Renal cortex interstitium (tissue), 11 donors: ENCODE measurements at regions not wholly inside any gene's neighbourhood (a gene's known extent, or its start where the extent isn't known, plus 50 kb on each side); places are given as distances from the start of the nearest gene placed in this dataset.

ENCODE experiments used
- DNase-seq, 11 donors: peaks; one replicate each; pipeline ENCODE4 v3.0.0-alpha.2; 2013; ENCODE audit warnings: low read depth in 9 of 11, low spot score in 4 of 11; ENCODE audit errors: extremely low read depth in 1 of 11

DNA sequence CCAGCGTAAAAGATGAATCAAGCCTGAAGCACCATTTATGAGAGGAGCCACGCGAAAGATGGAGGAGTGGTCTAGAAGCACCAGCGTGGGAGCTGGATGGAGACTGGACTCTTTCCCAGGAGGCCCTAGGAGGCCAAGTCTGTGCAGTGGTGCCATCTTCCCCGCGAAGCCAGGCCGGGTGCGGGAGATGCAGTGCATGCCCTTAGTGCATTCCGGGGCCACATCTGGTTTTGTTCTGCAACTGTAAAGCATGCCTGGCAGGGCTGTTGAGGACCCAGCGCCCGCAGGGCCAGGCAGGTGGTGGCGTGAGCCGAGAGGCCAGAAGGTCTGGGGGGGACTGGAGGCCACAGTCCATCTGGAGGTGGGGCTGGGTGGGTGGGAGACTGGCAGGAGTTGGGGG is 78.6 kb upstream of the ADRA2C start:
- no peak for DNase-seq

- no peak for DNase-seq
Measured at GRCh38 chr4:3686753-3687152, 79.4 kb upstream of the ADRA2C start.

DNA sequence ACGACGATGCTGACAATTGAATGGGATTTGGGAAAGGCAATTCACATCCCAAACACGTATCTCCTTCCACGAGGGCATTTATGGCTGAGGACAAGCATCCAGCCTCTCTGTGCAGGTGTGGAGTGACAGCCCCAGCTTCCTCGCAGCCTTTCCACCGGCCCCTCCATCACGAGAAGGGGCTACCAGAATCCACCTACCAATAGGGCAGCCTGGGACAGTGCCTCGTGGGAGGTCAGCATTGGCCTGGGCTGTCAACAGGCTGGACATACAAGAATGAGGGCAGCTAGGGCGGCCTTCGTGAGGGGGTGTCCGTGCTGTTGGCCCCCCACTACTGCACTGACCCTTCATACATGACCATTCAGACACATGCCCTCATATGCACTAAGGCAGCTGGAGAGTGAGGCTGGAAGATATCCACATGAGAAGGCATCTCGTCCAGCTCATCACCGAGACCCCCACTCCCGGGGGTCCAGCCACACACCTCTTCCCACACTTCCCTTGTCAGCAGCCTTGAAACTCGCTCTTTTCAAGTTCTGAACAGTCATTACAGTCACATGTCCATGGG is 81.0 kb upstream of the ADRA2C start:
- no peak for DNase-seq

GRCh38 chr4:3684546-3684945 is 81.6 kb upstream of the ADRA2C start:
- no peak for DNase-seq

- no peak for DNase-seq
Measured at GRCh38 chr4:3683744-3684421, 82.3 kb upstream of the ADRA2C start.

DNA sequence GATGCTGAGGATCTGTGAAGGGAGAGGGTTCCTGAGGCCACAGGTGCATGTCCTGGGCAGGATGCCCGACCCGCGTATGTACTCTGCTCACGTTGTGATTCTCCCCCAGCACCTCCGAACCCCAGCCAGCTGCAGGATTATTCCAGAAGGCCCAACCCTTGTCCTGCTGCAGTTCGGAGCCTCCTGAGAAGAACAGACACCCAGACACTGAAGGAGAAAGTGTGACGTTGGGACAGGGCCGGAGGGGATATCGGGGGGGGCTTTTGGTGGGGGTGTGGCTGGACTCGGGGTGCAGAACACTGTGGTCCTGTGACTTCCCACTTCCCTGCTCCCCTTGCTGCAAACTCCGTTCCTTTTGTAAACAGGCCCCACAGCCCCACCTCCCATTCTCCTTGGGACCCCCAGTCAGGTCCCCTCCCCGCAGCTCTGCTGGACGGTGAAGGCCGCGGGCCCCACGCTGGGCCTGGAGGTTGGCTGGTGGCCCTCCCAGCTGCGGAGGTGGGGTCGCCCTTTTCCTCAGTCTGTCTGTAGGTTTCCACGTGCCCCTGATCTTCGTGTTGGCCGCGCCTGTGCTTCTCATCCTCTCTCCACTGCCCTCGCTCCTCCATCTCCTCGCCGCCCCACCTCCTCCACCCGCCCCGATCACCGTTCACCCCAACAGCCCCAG is 83.0 kb upstream of the ADRA2C start:
- DNase-seq: no peak

- DNase-seq: no peak
Measured at GRCh38 chr4:3682236-3683076, 83.7 kb upstream of the ADRA2C start.

GRCh38 chr4:3681191-3681590 is 85.0 kb upstream of the ADRA2C start:
- DNase-seq: no peak

- DNase-seq: no peak
Measured at GRCh38 chr4:3680656-3681055, 85.5 kb upstream of the ADRA2C start.

DNA sequence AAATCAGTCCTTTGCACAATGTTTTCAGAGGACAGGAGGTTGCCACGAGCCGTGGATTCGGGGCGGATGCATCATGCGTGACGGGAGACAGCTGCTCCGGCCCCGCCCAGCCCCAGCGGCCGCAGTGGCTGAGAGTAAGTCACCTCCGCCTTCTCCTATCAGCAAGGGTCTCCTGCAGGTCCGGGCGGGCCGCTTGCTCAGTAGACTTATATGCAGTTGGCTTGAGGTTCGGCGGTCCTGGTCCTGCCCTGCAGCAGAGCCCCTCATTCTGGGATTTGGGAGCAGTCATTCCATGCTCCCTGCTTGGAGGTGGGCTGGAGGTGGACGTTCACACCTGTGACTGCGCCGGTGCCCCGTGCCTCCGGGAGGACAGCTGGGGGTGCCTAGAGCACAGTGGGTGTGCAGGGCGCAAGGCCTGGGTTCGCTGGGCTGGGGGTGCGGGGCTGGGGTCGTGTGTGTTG is 86.3 kb upstream of the ADRA2C start:
- no peak for DNase-seq

GRCh38 chr4:3679071-3679825 is 86.9 kb upstream of the ADRA2C start:
- no peak for DNase-seq

- DNase-seq: no peak
Measured at GRCh38 chr4:3677748-3678070, 88.5 kb upstream of the ADRA2C start.

DNA sequence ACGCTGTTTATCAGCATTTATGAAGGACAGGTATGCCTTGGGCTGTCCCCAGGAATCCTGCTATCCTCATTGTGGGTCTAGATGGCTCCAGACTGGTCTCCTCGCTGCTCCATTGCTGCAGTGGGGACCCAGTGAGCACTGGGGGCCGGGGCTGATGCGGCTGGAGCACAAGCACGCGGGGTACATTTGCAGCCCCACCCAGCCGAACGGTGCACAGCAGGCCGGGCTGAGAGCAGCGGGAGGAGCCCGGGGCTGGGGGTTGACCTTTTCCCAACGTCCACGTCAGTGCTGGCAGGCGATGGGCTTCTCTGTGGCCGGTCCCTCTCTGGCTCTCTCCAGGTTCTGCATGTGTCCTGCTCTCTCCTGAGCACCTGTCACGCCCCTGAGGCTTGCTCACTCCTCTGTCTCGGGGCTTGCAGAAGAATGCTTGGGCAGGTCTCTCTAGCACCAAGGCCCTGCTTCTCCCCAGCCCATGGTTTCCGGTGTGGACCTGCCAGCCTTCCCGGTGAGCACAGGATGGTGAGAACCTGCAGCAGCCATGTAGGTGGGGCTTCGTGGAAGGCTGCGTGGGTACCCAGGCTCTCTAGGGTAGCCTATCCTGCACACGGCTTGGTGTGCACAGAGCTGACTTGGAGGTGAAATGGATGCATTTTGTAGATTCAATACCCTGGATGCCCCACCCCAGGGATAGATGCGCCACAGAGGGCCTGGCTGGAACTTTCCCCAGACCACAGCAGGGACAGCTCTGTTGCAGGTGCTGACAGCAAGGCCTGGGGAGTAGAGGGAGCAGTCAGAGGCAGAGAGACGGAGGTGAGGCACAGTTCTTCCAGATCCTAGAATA is 89.1 kb upstream of the ADRA2C start:
- no peak for DNase-seq

DNA sequence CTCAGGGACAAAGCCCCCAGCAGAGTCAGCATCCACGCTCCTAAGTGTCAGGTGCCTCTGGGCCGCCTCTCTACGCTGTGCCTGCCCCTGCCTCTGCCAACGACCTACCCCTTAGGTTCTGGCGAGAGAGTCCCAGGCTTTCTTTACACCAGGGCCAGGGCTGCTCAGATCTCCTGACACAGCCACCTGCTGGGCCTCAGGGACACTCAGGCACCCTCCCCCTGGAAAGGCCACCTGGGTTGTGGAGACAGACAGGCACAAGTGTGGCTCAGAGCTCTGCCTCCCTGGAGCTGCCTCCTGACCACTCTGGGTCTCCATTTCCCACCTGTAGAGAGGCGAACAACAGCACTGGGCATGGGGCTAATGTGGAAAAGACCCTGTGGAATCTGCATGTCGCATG is 90.0 kb upstream of the ADRA2C start:
- no peak for DNase-seq

- no peak for DNase-seq
Measured at GRCh38 chr4:3675251-3676115, 90.7 kb upstream of the ADRA2C start.

DNA sequence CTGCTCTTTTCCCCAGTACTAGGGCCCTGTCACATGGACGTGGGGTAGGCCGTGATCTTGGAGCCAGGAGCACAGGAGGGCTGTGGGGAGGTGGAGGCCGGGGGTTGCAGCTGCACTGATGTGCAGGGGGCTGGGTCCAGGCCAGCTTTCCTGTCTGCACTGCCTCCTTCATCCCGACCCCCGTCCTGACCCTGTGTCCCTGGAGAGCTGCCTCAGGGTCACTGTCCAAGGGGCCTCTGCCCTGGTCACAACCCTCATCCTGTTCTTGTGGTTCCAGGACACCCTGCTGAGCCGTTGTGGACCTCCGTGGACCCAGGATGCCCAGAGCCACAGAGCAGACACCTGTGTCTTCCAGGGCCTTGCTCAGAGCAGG is 91.7 kb upstream of the ADRA2C start:
- DNase-seq: no peak

DNA sequence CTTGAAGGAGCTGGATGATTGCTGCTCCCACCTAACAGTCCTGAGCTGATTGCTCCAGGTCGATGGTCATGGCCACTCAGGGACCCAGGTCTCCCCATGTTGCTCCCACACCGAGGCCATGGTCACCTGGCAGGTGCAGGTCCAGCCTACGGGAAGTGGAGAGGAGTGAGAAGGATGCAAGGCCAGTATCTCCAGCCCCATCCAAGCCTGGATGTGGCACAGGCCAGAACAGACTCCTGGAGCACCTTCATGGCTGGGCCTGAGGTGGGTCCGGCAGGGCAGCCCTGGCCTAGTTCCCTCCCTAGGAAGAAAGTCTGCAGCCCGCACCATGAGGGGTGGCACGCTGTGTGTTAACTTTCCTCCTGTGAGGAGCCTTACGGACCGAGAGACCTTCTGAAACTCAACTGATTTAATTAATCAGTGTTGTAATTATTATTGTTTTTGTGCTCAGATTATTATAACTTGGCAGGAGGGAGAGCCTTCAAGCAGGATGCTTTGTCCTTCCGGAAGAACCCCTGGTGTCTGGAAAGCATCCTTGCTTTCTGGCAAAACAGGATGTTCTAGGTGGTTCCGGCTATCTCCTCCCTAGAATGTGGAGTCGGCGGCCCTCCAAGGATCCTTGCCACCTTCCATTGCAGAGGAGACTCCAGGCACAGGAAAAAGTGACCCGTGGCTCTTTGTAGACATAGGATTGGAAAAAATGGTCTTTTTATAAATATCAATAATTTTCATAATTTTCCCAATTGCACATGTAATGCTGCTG is 92.3 kb upstream of the ADRA2C start:
- DNase-seq: no peak
